H1 (cell line): ENCODE measurements at regions not wholly inside any gene's neighbourhood (a gene's known extent, or its start where the extent isn't known, plus 50 kb on each side); places are given as distances from the start of the nearest gene placed in this dataset.

Source experiments
- CTCF ChIA-PET: fragments of 300-600 bp; sonication (Branson Sonifier 250); formaldehyde crosslinking; loops from one replicate; lab custom pipeline; 2021; ENCODE audit not compliant: partially characterized antibody; lab: Charles Lee
- POLR2A ChIA-PET: fragments of 300-600 bp; sonication (Branson Sonifier 250); formaldehyde crosslinking; loops from one replicate; lab custom pipeline; 2021; ENCODE audit warnings: inconsistent platforms; ENCODE audit not compliant: partially characterized antibody; lab: Charles Lee
- DNase-seq, 2 experiments: peaks; one replicate each; pipeline versions ENCODE4 v3.0.0 to v3.0.0-alpha.2; 2010 to 2022; ENCODE audit warnings: low spot score in 2 of 2, low read depth in 1 of 2, mixed read lengths in 1 of 2
- FAIRE-seq: peaks from 2 replicates; lab custom pipeline; 2011; peaks lifted over from hg19 to GRCh38; lab: Jason Lieb, UNC
- H2AFZ ChIP-seq: 2 replicates; pipeline ENCODE4 v1.8.1; 2012; ENCODE audit warnings: low read length, inconsistent platforms
- H2AK5ac ChIP-seq: 2 replicates; pipeline ENCODE4 v1.6.1; 2013; ENCODE audit warnings: low read depth, low read length
- H2BK120ac ChIP-seq: replicated peaks from 2 replicates; pipeline ENCODE3; 2013; ENCODE audit warnings: low read depth, low read length, inconsistent platforms
- H2BK12ac ChIP-seq: 2 replicates; pipeline ENCODE4 v1.6.1; 2013; ENCODE audit warnings: low read depth, low read length
- H2BK15ac ChIP-seq: 2 replicates; pipeline ENCODE4 v1.6.1; 2013; ENCODE audit warnings: low read length
- H2BK20ac ChIP-seq: 2 replicates; pipeline ENCODE4 v1.6.1; 2013; ENCODE audit warnings: low read length
- H2BK5ac ChIP-seq: 2 replicates; pipeline ENCODE4 v1.6.1; 2013; ENCODE audit warnings: low read depth, low read length
- H3K14ac ChIP-seq: 2 replicates; pipeline ENCODE4 v1.6.1; 2013; ENCODE audit warnings: inconsistent platforms; ENCODE audit not compliant: insufficient read length
- H3K18ac ChIP-seq: 2 replicates; pipeline ENCODE4 v1.6.1; 2013; ENCODE audit warnings: low read length; ENCODE audit errors: extremely low read depth
- H3K23ac ChIP-seq: 2 replicates; pipeline ENCODE4 v1.6.1; 2013; ENCODE audit warnings: inconsistent platforms; ENCODE audit not compliant: insufficient read length
- H3K23me2 ChIP-seq: 2 replicates; pipeline ENCODE4 v1.6.1; 2013; ENCODE audit warnings: low read depth, low read length
- H3K27ac ChIP-seq: 2 replicates; pipeline ENCODE4 v1.6.1; 2011; ENCODE audit warnings: low read depth, low read length, inconsistent platforms
- H3K27me3 ChIP-seq, 4 experiments: replicated peaks in 1 of 4; 1 replicate in 1 of 4; 2 replicates in 3 of 4; pipeline versions ENCODE4 v1.6.1 to v1.8.1; 2011 to 2013; ENCODE audit warnings: low read length in 3 of 4, mild to moderate bottlenecking in 3 of 4, inconsistent platforms in 2 of 4, mixed read lengths in 2 of 4, moderate library complexity in 1 of 4; ENCODE audit not compliant: control insufficient read depth in 3 of 4, insufficient read depth in 3 of 4; ENCODE audit errors: extremely low read depth in 1 of 4
- H3K36me3 ChIP-seq, 4 experiments: 2 replicates each; pipeline versions ENCODE4 v1.6.1 to v1.8.1; 2011 to 2013; ENCODE audit warnings: mild to moderate bottlenecking in 4 of 4, low read length in 3 of 4, moderate library complexity in 2 of 4, control low read depth in 1 of 4, inconsistent platforms in 1 of 4; ENCODE audit not compliant: insufficient read depth in 4 of 4, control insufficient read depth in 2 of 4
- H3K4ac ChIP-seq: replicated peaks from 2 replicates; pipeline ENCODE3; 2013; ENCODE audit warnings: low read length, low read depth, mixed read lengths, inconsistent platforms; ENCODE audit not compliant: insufficient read length
- H3K4me1 ChIP-seq, 4 experiments: replicated peaks in 1 of 4; 1 replicate in 1 of 4; 2 replicates in 3 of 4; pipeline versions ENCODE4 v1.6.1 to v1.8.1; 2011 to 2013; ENCODE audit warnings: low read length in 3 of 4, inconsistent platforms in 2 of 4, mixed read lengths in 1 of 4; ENCODE audit not compliant: insufficient read depth in 4 of 4, control insufficient read depth in 3 of 4
- H3K4me2 ChIP-seq, 2 experiments: 2 replicates each; pipeline versions ENCODE4 v1.6.1 to v1.8.1; 2011 to 2013; ENCODE audit warnings: low read depth in 2 of 2, low read length in 2 of 2, control low read depth in 1 of 2, inconsistent platforms in 1 of 2, mild to moderate bottlenecking in 1 of 2; ENCODE audit not compliant: insufficient read depth in 1 of 2
- H3K4me3 ChIP-seq, 4 experiments: fragments of 200-600, 300-600 bp in 1 of 4; sonication (generic), shearing (Covaris generic), sonication (Bioruptor Twin) in 1 of 4; 2 replicates each; pipeline versions ENCODE4 v1.5.1 to v1.8.1; 2011 to 2016; ENCODE audit warnings: low read length in 4 of 4, low read depth in 3 of 4, control low read depth in 2 of 4, inconsistent platforms in 2 of 4, mild to moderate bottlenecking in 2 of 4, mixed read lengths in 1 of 4, moderate library complexity in 1 of 4; ENCODE audit not compliant: insufficient read depth in 2 of 4; ENCODE audit errors: extremely low read depth in 1 of 4
- H3K56ac ChIP-seq: replicated peaks from 2 replicates; pipeline ENCODE3; 2013; ENCODE audit warnings: low read depth, mild to moderate bottlenecking, mixed read lengths, low read length, inconsistent platforms; ENCODE audit not compliant: insufficient read length
- H3K79me1 ChIP-seq: 2 replicates; pipeline ENCODE4 v1.6.1; 2013; ENCODE audit warnings: low read depth, low read length, control low read depth
- H3K79me2 ChIP-seq, 2 experiments: 2 replicates each; pipeline versions ENCODE4 v1.6.1 to v1.8.1; 2012 to 2013; ENCODE audit warnings: low read length in 2 of 2, mild to moderate bottlenecking in 2 of 2, inconsistent platforms in 1 of 2; ENCODE audit not compliant: insufficient read depth in 2 of 2, control insufficient read depth in 1 of 2
- H3K9ac ChIP-seq, 4 experiments: replicated peaks in 1 of 4; 1 replicate in 1 of 4; 2 replicates in 3 of 4; pipeline versions ENCODE4 v1.6.1 to v1.8.1; 2011 to 2013; ENCODE audit warnings: low read depth in 3 of 4, low read length in 3 of 4, control low read depth in 2 of 4, mild to moderate bottlenecking in 2 of 4, moderate library complexity in 2 of 4, inconsistent platforms in 1 of 4; ENCODE audit errors: extremely low read depth in 1 of 4
- H3K9me3 ChIP-seq, 2 experiments: 2 replicates each; pipeline versions ENCODE4 v1.6.1 to v1.8.1; 2012 to 2013; ENCODE audit warnings: mild to moderate bottlenecking in 2 of 2, moderate library complexity in 2 of 2, control low read depth in 1 of 2, inconsistent platforms in 1 of 2, low read depth in 1 of 2, low read length in 1 of 2, mixed read lengths in 1 of 2; ENCODE audit not compliant: insufficient read depth in 2 of 2
- H4K20me1 ChIP-seq, 2 experiments: replicated peaks in 1 of 2; 2 replicates each; pipeline versions ENCODE3 to v1.8.1; 2011 to 2013; ENCODE audit warnings: inconsistent platforms in 2 of 2, low read length in 2 of 2, mild to moderate bottlenecking in 1 of 2; ENCODE audit not compliant: insufficient read depth in 2 of 2, control insufficient read depth in 1 of 2
- H4K5ac ChIP-seq: 2 replicates; pipeline ENCODE4 v1.6.1; 2013; ENCODE audit warnings: low read length, low read depth, mixed read lengths, inconsistent platforms; ENCODE audit not compliant: insufficient read length
- H4K8ac ChIP-seq: 2 replicates; pipeline ENCODE4 v1.8.0; 2013; ENCODE audit warnings: mild to moderate bottlenecking, moderate library complexity, low read length, inconsistent platforms; ENCODE audit not compliant: insufficient read depth; ENCODE audit errors: extremely low read depth
- H4K91ac ChIP-seq: replicated peaks from 2 replicates; pipeline ENCODE3; 2013; ENCODE audit warnings: low read length, mixed read lengths, inconsistent platforms; ENCODE audit not compliant: insufficient read length
- MAFK ChIP-seq: IDR thresholded peaks from 2 replicates; pipeline ENCODE4 v1.6.1; 2012; ENCODE audit warnings: low read depth, mild to moderate bottlenecking, improper control_type of control experiment, low read length
- SRF ChIP-seq: IDR thresholded peaks from 2 replicates; pipeline ENCODE4 v1.6.1; 2011; ENCODE audit warnings: mild to moderate bottlenecking, low read depth, low read length, moderate library complexity
- WGBS, 2 experiments: shearing (Covaris generic) in 1 of 2; methylation state at CpG; one replicate each; pipeline versions ENCODE4 v1.1.6 to v1.1.7; 2013 to 2015; ENCODE audit warnings: low lambda C conversion rate in 2 of 2, mixed read lengths in 2 of 2, inconsistent platforms in 1 of 2, low coverage in 1 of 2, missing lambda C conversion rate in 1 of 2; ENCODE audit not compliant: insufficient replicate concordance in 2 of 2, insufficient coverage in 1 of 2, insufficient read length in 1 of 2; ENCODE audit errors: extremely low coverage in 1 of 2, missing lambda C conversion rate in 1 of 2; 5-methylcytosine and 5-hydroxymethylcytosine counted together
- TF ChIP-seq, protein P1 (sequence below): IDR thresholded peaks from 2 replicates; pipeline ENCODE4 v1.6.1; 2012; ENCODE audit warnings: inconsistent platforms
- TF ChIP-seq, protein P2 (sequence below): IDR thresholded peaks from 2 replicates; pipeline ENCODE4 v1.6.1; 2012; ENCODE audit warnings: inconsistent platforms

DNA sequence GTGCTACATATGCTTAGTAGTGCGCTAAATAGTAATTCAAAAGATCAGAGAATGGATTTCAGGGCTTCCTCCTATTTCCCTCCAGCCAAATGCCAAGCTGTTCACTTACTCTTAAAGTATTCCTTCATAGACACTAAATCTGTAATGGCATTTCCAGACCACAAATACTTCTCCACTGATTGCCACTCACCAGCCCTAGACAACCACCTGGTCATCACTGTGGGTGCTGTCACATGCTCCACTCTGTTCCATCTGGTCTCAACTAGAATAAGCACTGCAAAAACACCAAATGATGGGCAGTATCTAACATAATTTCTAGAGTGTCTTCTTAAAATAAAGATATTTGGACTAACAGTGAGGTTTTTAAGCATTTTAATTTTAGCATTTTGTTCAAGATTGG is 341.3 kb downstream of the AASDHPPT start:
- DNase-seq (no peak), FAIRE-seq (no peak)
- Histone ChIP-seq H3K4ac (no peak overlapping the region), H3K14ac (no peak overlapping the region), H3K56ac (no peak overlapping the region), H3K9ac (no peak overlapping the region), H2BK15ac (no peak overlapping the region), H3K9me3 (no peaks in the 10 kb centered on the region), H3K79me1 (no peaks in the 10 kb centered on the region), H3K4me3 (no peak overlapping the region), H4K20me1 (no peaks in the 10 kb centered on the region), H3K27ac (no peak overlapping the region), H3K23me2 (0 out of 2 replicates have a peak, but pooled peaks cover 1% of the 10 kb centered on the region), H4K5ac (no peak overlapping the region), H2BK120ac (no peak overlapping the region), H2BK5ac (no peak overlapping the region), H2AFZ (no peak overlapping the region), H3K23ac (no peak overlapping the region), H3K79me2 (no peaks in the 10 kb centered on the region), H3K4me2 (no peak overlapping the region), H2BK20ac (no peak overlapping the region), H3K18ac (no peak overlapping the region), H2BK12ac (no peak overlapping the region), H2AK5ac (no peak overlapping the region), H3K4me1 (no peaks in the 10 kb centered on the region), H4K91ac (no peak overlapping the region), H4K8ac (no peak overlapping the region), H3K27me3 (no peaks in the 10 kb centered on the region), H3K36me3 (no peaks in the 10 kb centered on the region)
- POLR2A ChIA-PET, result no interaction called here
- 100% methylated on average over 1 of the region's 1 CpG; no CpG with 5 or more reads in 1 of the 2 experiments for WGBS, 2 experiments
- CTCF ChIA-PET, result no interaction called here
- TF ChIP-seq, protein P1, sequence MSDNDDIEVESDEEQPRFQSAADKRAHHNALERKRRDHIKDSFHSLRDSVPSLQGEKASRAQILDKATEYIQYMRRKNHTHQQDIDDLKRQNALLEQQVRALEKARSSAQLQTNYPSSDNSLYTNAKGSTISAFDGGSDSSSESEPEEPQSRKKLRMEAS, result no peak
- no peak for TF ChIP-seq SRF
- no peak for TF ChIP-seq MAFK
- TF ChIP-seq, protein P2, sequence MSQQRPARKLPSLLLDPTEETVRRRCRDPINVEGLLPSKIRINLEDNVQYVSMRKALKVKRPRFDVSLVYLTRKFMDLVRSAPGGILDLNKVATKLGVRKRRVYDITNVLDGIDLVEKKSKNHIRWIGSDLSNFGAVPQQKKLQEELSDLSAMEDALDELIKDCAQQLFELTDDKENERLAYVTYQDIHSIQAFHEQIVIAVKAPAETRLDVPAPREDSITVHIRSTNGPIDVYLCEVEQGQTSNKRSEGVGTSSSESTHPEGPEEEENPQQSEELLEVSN, result no peak
